ENCODE measurements at regions not wholly inside any gene's neighbourhood (a gene's known extent, or its start where the extent isn't known, plus 50 kb on each side); places are given as distances from the start of the nearest gene placed in this dataset.
"Not testable (repeated sequence)": the region's sequence is repeated elsewhere in the genome, so short reads cannot be mapped to it uniquely, and the experiment has no call there.

DNA sequence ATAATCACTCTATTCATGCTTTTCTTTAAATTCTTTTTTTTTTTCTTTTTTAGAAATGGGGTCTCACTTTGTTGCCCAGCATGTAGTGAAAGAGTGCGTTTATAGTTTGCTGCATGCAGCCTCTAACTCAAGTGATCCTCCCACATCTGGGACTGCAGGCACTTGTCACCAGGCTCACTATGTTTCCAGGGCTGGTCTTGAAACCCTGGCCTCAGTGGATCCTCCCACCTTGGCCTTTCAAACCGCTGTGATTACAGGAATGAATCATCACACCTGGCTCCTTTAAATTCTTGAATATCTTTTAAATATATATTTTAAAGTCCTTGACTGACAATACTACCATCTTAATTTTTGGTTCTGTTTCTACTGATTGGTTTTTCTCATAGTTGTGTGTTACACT lies 591.6 kb upstream of the KCND2 start:
- FAIRE-seq, result no peak
- no peak for DNase-seq (ENCODE audit: low spot score)

DNA sequence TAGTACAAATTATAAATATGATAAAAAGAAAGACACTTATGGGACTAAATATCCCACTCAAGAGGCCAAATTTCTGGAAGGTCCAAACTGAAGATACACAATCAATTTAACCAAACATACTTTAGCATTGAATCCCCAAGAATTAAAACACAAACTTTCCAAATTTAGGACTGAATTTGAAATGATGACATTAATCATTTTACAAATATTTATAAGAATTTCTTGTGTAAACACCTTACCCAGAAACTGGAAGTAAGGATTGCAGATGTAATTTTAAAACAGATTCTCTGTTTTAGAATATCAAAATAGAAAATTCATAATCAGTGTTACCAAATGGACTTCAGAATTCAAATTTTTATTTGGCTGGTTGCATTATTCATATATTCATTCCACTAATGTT lies 588.2 kb upstream of the KCND2 start:
- FAIRE-seq (no peak), DNase-seq (ENCODE audit: low spot score) (no peak)

DNA sequence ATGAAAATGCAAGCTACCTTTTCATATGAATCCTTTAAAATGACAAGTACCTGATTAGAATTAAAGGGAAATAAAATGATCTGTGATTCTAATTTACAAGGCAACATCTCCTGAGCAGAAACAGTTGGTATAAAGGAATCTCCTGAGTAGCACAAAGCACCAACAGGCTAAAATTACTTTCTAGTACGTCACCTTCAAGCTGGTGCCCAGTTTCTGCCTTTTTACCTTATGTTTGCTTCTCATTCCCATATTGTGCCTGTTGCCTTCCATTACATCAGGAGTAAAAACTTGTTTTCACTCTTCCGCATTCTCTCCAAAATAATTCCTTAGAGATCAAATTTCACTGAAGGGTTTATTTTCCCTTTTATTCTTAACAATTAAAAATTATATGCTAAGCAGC lies 587.1 kb upstream of the KCND2 start:
- FAIRE-seq (no peak), DNase-seq (ENCODE audit: low spot score) (no peak)

GRCh38 chr7:119688831-119689230 lies 584.1 kb upstream of the KCND2 start:
- DNase-seq (ENCODE audit: low spot score) (no peak), FAIRE-seq (no peak)

DNA sequence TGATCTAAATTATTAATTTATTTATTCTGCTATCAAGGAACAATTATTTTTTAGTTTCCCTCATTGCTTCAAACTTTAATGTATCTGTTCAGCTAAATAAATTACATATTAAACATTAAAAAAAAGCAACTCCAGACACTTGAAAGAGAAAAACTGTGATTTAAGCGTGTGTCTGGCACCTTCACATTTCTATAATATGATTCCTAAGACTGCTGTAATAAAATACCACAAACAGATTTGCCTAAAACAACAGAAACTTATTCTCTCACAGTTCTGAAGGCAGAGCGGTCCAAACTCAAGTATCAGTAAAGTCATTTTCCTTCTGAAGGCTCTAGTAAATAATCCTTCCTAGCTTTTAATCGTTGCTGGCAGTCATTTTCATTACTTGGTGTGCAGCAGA lies 580.4 kb upstream of the KCND2 start:
- FAIRE-seq (no peak), DNase-seq (ENCODE audit: low spot score) (no peak)

DNA sequence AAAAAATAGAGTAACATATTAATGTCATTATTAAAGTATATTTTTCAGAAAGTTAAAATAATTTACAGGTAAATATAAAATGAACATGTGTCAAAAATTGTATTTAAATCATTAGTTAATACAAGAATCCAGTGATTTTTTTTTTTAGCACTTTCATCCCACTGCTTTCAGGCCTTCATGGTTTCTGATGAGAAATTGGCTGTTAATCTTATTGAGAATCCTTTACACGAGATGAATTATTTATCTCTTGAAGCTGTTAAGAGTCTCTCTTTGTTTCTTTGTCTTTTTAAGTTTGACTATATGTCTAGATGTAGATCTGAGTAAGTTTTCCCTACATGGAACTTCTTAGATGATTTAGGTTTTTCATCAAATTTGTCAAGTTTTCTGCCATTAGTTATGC lies 578.5 kb upstream of the KCND2 start:
- no peak for FAIRE-seq
- DNase-seq (ENCODE audit: low spot score), result no peak

GRCh38 chr7:119696336-119696735 lies 576.6 kb upstream of the KCND2 start:
- FAIRE-seq (no peak), DNase-seq (ENCODE audit: low spot score) (no peak)

GRCh38 chr7:119703895-119704294 lies 569.1 kb upstream of the KCND2 start:
- no peak for DNase-seq (ENCODE audit: low spot score)
- no peak for FAIRE-seq

- FAIRE-seq (no peak), DNase-seq (ENCODE audit: low spot score) (no peak)
Measured at GRCh38 chr7:119706608-119707007, 566.4 kb upstream of the KCND2 start.

DNA sequence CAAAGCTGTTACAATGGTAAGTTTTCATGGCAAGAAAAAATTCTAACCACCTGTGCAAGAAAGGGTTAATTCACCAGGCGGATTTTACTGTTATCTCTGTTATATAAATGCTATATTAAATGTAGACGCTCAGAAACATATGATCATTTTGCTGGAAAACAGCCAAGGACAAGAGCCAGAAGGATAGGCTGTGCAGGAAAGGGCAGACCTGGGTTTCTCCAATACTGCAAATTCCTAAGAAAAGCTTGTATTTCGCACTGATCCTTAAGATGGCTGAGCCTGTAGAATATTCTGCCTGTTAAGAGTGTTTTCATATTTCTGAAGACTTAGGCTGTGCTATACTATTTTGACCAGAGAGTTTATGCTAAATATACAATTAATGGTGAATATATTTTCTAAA lies 564.1 kb upstream of the KCND2 start:
- no peak for DNase-seq (ENCODE audit: low spot score)
- FAIRE-seq, result no peak

DNA sequence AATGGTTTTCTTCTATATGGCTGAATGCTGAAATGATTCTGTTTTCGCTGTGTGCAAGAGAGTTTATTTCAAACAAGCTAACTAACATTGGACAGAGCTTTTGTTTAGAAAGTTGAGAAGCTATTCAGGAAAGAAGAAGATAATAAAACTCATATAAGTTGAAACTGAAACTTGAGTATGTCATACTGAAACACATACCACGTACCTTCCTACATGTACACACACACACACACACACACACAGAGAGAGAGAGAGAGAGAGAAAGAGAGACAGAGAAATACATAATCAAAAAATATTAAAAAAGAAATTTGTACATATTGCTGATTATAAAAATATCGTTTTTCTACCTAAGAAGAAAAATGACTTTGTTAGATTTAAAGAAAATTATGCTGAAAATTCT lies 561.9 kb upstream of the KCND2 start:
- no peak for FAIRE-seq
- DNase-seq (ENCODE audit: low spot score), result no peak

DNA sequence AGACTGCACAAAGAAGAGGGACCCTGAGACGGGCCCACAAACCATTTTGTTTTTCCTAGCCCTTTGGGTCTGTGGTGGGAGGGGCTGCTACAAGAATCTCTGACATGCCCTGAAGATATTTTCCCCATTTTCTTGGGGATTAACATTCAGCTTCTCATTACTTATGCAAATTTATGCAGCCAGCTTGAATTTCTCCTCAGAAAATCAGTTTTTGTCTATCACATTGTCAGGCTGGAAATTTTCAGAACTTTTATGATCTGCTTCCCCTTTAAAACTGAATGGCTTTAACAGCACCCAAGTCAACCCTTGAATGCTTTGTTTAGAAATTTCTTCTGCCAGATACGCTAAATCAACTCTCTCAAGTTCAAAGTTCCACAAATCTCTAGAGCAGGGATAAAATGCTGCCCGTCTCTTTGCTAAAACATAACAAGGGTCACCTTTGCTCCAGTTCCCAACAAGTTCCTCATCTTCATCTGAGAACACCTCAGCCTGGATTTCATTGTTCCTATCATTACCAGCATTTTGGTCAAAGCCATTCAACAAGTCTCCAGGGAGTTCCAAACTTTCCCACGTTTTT lies 560.0 kb upstream of the KCND2 start:
- DNase-seq (ENCODE audit: low spot score) (no peak), FAIRE-seq (no peak)

- DNase-seq (ENCODE audit: low spot score), result no peak
Measured at GRCh38 chr7:119713606-119714005, 559.4 kb upstream of the KCND2 start.

GRCh38 chr7:119720541-119720940 lies 552.4 kb upstream of the KCND2 start:
- DNase-seq (ENCODE audit: low spot score) (peak; percentile 18), FAIRE-seq (no peak)

More at GRCh38 chr7:119713606-119714005, 559.4 kb upstream of the KCND2 start:
- FAIRE-seq, result no peak

DNA sequence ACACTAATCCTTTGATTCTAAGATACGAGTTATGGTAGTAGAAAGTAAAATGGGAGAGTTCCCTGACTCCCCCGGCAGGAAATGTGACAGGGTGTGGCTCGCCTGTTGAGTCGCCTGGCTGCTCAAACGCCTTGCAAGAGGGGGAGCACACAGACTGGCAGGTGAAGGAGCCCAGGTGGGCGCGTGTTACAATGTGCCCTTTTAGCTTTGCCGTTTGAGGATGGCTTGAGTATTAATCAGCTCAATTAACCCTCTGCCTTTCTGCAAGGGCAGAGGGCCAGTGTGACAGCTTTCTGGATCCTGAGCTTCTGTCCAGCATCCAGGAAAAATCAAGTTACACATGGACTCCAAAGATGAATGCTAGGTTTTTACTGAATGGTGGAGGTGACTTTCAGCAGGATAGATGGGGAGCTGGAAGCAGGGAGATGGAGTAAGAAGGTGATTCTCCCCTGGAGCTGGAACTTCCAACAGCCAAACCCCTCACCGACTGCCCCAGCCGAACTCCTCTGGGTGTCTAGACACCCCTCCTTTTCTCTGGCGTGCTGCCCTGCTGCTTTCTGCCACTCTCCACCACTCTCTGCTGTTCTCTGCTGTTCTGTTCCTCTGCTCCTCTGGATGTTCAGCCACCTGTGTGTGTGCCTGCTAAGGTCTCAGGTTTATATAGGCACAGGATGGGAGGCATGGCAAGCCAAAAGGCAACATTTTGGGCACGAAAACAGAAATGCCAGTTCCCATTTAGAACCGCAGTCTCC lies 548.8 kb upstream of the KCND2 start:
- FAIRE-seq, result no peak
- DNase-seq (ENCODE audit: low spot score), result no peak

DNA sequence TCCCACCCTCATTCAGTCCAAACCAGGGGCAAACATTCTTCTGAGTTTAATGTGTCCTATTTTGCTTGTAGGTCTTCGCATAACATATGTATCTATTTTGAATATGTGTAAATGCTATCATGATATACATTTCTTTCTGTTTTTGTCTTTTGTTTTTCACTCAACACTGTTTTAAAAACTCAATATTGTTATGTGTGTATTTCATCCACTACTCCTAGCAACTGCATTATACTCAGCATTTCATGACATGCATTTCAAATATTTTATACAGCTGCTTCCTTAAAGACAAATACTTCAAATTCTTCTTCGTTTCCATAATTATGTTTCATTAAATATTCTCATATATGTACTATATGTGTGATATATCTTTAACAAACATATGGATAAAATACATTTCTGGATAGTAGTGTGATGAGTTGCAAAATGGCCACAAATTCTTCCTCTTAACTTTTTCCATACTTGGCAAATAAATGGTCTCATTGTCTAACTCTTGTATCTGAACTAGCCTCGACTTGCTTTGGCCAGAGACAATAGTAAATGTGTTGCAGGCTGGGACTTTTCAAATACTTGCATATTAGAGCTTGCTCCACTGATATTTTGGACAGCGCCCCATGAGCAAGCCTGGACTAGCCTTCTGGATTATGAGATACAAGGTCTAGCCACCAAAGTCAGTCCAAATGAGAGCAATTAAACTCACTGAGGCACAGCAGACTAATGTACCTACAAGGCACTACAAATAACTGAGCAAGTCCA lies 539.7 kb upstream of the KCND2 start:
- peak; percentile 1 for DNase-seq (ENCODE audit: low spot score)
- no peak for FAIRE-seq

DNA sequence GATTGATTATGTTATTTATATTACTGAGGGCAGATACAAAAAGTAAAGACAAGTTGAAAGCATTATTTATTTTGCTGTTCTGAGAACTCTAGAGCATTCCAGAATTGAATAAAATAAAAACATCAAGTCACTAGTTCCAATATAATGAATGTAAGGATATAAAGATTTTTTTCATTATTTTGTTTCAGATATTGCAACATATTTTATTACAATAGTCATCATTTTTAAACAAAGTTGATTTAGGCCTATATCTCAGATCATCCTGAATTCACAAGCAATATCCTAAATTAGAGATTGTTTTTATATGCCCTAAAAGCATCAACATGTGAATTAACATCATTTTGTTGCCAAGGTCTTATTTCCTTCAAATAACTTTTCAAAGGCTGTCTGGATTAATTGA lies 535.6 kb upstream of the KCND2 start:
- DNase-seq (ENCODE audit: low spot score) (no peak), FAIRE-seq (no peak)

DNA sequence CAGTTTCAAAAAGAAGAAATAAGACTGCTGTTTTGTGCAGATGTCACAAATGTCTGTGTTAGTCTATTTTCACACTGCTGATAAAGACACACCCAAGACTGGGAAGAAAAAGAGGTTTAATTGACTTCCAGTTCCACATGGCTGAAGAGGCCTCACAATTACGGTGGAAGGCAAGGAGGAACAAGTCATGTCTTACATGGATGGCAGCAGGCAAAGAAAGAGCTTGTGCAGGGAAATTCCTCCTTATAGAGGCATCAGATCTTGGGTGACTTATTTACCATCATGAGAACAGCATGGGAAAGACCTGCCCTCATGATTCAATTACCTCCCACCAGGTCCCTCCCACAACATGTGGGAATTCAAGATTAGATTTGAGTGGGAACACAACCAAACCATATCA lies 527.7 kb upstream of the KCND2 start:
- DNase-seq (ENCODE audit: low spot score); FAIRE-seq: not testable (repeated sequence)

- FAIRE-seq (no peak), DNase-seq (ENCODE audit: low spot score) (no peak)
Measured at GRCh38 chr7:119748251-119748860, 524.6 kb upstream of the KCND2 start.

DNA sequence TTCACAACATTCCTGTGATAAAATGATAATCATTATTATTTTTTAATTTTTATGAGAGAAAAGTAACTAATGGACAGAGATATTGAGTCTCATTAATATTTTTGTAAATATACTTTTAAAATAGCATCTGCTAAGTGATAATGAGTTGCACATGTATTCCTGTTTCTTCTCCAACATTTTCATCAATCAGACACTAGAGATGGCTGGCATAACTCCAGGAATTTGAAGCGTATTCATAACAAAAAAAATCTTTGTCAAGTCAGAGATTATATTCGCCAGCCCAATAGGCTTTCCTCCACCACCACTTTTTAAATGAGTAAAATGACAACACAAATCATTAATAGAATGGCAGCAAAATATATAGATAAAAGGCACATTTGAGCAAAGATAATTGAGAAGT lies 524.0 kb upstream of the KCND2 start:
- DNase-seq (ENCODE audit: low spot score) (no peak), FAIRE-seq (no peak)

GRCh38 chr7:119756687-119757086 lies 516.3 kb upstream of the KCND2 start:
- no peak for FAIRE-seq

DNA sequence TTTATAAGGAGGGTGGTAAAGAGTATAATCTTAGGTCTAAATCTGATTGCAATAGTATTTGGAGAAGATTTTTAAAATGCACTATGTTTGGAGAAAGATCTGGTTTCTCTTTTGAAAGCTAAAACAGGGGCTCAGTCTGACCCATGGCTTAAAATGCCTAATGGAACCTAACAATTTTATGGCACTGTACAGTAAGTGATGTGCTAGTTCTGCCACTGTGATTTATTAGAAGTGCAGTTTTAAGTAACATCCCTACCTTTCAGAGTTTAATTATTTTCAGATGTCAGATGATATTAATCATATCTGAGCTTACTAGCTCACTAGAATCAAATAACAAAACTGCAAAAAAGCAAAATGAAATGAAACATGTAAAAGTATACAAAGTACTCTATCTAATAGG lies 514.7 kb upstream of the KCND2 start:
- no peak for FAIRE-seq
- DNase-seq (ENCODE audit: low spot score), result no peak

More at GRCh38 chr7:119756687-119757086, 516.3 kb upstream of the KCND2 start:
- no peak for DNase-seq (ENCODE audit: low spot score)
